ENCODE measurements at regions not wholly inside any gene's neighbourhood (a gene's known extent, or its start where the extent isn't known, plus 50 kb on each side); places are given as distances from the start of the nearest gene placed in this dataset.
"Not testable (repeated sequence)": the region's sequence is repeated elsewhere in the genome, so short reads cannot be mapped to it uniquely, and the experiment has no call there.

DNA sequence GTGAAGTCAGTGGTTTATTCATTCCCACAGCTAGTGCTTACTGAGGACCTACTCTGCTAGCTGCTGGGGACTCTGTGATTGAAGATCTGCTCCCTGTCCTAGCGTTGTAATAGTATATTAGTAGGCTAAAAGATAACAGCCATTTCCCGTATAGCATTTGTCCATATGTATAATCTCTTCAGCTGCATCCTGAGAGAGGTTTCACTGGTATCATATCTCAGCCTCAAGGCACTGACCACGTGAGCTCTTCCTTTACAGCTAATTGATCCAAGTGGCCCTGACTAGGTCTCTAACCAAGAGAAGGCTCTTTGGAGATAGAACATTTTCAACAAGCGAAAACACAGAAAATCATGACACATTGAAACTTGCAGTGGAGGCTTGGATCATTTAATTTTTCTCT is 110.2 kb downstream of the APIP start:
- TF ChIP-seq, protein P1, sequence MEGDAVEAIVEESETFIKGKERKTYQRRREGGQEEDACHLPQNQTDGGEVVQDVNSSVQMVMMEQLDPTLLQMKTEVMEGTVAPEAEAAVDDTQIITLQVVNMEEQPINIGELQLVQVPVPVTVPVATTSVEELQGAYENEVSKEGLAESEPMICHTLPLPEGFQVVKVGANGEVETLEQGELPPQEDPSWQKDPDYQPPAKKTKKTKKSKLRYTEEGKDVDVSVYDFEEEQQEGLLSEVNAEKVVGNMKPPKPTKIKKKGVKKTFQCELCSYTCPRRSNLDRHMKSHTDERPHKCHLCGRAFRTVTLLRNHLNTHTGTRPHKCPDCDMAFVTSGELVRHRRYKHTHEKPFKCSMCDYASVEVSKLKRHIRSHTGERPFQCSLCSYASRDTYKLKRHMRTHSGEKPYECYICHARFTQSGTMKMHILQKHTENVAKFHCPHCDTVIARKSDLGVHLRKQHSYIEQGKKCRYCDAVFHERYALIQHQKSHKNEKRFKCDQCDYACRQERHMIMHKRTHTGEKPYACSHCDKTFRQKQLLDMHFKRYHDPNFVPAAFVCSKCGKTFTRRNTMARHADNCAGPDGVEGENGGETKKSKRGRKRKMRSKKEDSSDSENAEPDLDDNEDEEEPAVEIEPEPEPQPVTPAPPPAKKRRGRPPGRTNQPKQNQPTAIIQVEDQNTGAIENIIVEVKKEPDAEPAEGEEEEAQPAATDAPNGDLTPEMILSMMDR (IDR thresholded peaks at IDR 0.05; ENCODE audit: insufficient read depth, low read length, severe bottlenecking) = no peak

DNA sequence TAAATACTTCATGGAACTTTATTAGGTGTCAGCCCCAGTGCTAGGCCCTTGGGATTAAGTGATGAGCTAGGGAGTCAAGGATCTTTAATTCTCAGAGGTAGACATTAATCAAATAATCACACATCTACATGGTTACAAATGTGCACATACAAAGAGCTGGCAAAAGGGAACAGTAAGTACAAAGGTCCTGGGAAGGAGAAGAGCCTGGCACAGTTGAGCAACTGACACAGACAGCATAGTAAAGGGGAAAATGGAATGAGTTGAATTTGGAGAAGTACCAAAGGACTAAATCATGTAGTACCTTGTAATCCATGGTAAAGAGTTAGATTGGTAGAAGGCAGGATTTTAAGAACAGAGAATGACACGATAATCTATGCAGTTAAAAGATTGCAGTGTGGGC is 116.3 kb downstream of the APIP start:
- H3K27me3 ChIP-seq (ENCODE audit: control insufficient read depth, insufficient read depth, low read length) = no peaks in the 10 kb centered on the region
- no peak overlapping the region for H3K4me3 ChIP-seq (ENCODE audit: low read depth, low read length)
- no peaks in the 10 kb centered on the region for H3K36me3 ChIP-seq (ENCODE audit: control insufficient read depth, insufficient read depth, low read length)
- TF ChIP-seq, protein P1 (IDR thresholded peaks at IDR 0.05; ENCODE audit: insufficient read depth, low read length, severe bottlenecking) = no peak
- DNase-seq (ENCODE audit: low read depth) (no peak), FAIRE-seq (no peak)

More for the DNA sequence above, 110.2 kb downstream of the APIP start:
- H3K36me3 ChIP-seq (ENCODE audit: control insufficient read depth, insufficient read depth, low read length) = no peaks in the 10 kb centered on the region
- no peaks in the 10 kb centered on the region for H3K27me3 ChIP-seq (ENCODE audit: control insufficient read depth, insufficient read depth, low read length)
- no peak overlapping the region for H3K4me3 ChIP-seq (ENCODE audit: low read depth, low read length)
- no peak for DNase-seq (ENCODE audit: low read depth)
- no peak for FAIRE-seq

GRCh38 chr11:34798985-34799384 is 117.2 kb downstream of the APIP start:
- DNase-seq (ENCODE audit: low read depth) (no peak), FAIRE-seq (no peak)
- H3K27me3 ChIP-seq (ENCODE audit: control insufficient read depth, insufficient read depth, low read length) = no peaks in the 10 kb centered on the region
- H3K36me3 ChIP-seq (ENCODE audit: control insufficient read depth, insufficient read depth, low read length) = no peaks in the 10 kb centered on the region
- TF ChIP-seq, protein P1 (IDR thresholded peaks at IDR 0.05; ENCODE audit: insufficient read depth, low read length, severe bottlenecking) = no peak
- no peak overlapping the region for H3K4me3 ChIP-seq (ENCODE audit: low read depth, low read length)

GRCh38 chr11:34797497-34797896 is 118.7 kb downstream of the APIP start:
- not testable (repeated sequence) for FAIRE-seq

GRCh38 chr11:34795641-34796040 is 120.5 kb downstream of the APIP start:
- FAIRE-seq (no peak), DNase-seq (ENCODE audit: low read depth) (no peak)
- TF ChIP-seq, protein P1 (IDR thresholded peaks at IDR 0.05; ENCODE audit: insufficient read depth, low read length, severe bottlenecking) = no peak
- Histone ChIP-seq H3K27me3 (ENCODE audit: control insufficient read depth, insufficient read depth, low read length) (no peaks in the 10 kb centered on the region), H3K4me3 (ENCODE audit: low read depth, low read length) (no peak overlapping the region), H3K36me3 (ENCODE audit: control insufficient read depth, insufficient read depth, low read length) (no peaks in the 10 kb centered on the region)

More at GRCh38 chr11:34797497-34797896, 118.7 kb downstream of the APIP start:
- H3K4me3 ChIP-seq (ENCODE audit: low read depth, low read length); DNase-seq (ENCODE audit: low read depth); H3K27me3 ChIP-seq (ENCODE audit: control insufficient read depth, insufficient read depth, low read length); H3K36me3 ChIP-seq (ENCODE audit: control insufficient read depth, insufficient read depth, low read length): not testable (repeated sequence)

GRCh38 chr11:34794696-34795095 is 121.5 kb downstream of the APIP start:
- FAIRE-seq = no peak
- Histone ChIP-seq H3K4me3 (ENCODE audit: low read depth, low read length) (no peak overlapping the region), H3K36me3 (ENCODE audit: control insufficient read depth, insufficient read depth, low read length) (no peaks in the 10 kb centered on the region), H3K27me3 (ENCODE audit: control insufficient read depth, insufficient read depth, low read length) (no peaks in the 10 kb centered on the region)
- TF ChIP-seq, protein P1 (IDR thresholded peaks at IDR 0.05; ENCODE audit: insufficient read depth, low read length, severe bottlenecking) = no peak
- no peak for DNase-seq (ENCODE audit: low read depth)

Data from bronchial epithelial cell (primary cell).